ENCODE measurements at regions not wholly inside any gene's neighbourhood (a gene's known extent, or its start where the extent isn't known, plus 50 kb on each side); places are given as distances from the start of the nearest gene placed in this dataset.

GRCh38 chr1:118264343-118264742 lies 79.3 kb upstream of the SPAG17 start:
- H3K27ac ChIP-seq, result no peak overlapping the region
- intact Hi-C loops (cut with DNase I), result no loop called here
- TF ChIP-seq POLR2A (IDR thresholded peaks at IDR 0.05), result no peak
- TF ChIP-seq CTCF (IDR thresholded peaks at IDR 0.05), result peak in 1 of 6 experiments; percentile 18
- 68 to 69% methylated on average over 3 of the region's 3 CpGs for whole genome bisulfite sequencing, 2 donors
- H3K4me1 ChIP-seq, result no peaks in the 10 kb centered on the region
- no peaks in the 10 kb centered on the region for H3K36me3 ChIP-seq
- no peaks in the 10 kb centered on the region for H3K9me3 ChIP-seq
- H3K27me3 ChIP-seq, result no peaks in the 10 kb centered on the region
- no peak for DNase-seq
- H3K4me3 ChIP-seq, result no peak overlapping the region

GRCh38 chr1:118262865-118263264 lies 77.8 kb upstream of the SPAG17 start:
- TF ChIP-seq POLR2A (IDR thresholded peaks at IDR 0.05) (no peak), CTCF (IDR thresholded peaks at IDR 0.05) (no peak)

GRCh38 chr1:118258975-118259374 lies 73.9 kb upstream of the SPAG17 start:
- Histone ChIP-seq H3K27me3 (no peaks in the 10 kb centered on the region), H3K36me3 (no peaks in the 10 kb centered on the region), H3K27ac (no peak overlapping the region), H3K4me3 (no peak overlapping the region), H3K4me1 (no peaks in the 10 kb centered on the region), H3K9me3 (no peaks in the 10 kb centered on the region)
- DNase-seq, result no peak
- TF ChIP-seq CTCF (IDR thresholded peaks at IDR 0.05) (no peak), POLR2A (IDR thresholded peaks at IDR 0.05) (no peak)
- 72 to 79% methylated on average over 8 of the region's 8 CpGs for WGBS, 2 donors
- intact Hi-C loops (cut with DNase I), result no loop called here

More at GRCh38 chr1:118262865-118263264, 77.8 kb upstream of the SPAG17 start:
- no peaks in the 10 kb centered on the region for H3K9me3 ChIP-seq
- 63 to 80% methylated on average over 1 of the region's 2 CpGs for WGBS, 2 donors
- H3K36me3 ChIP-seq, result no peaks in the 10 kb centered on the region
- no peak overlapping the region for H3K4me3 ChIP-seq
- intact Hi-C loops (cut with DNase I), result no loop called here
- no peaks in the 10 kb centered on the region for H3K4me1 ChIP-seq
- H3K27me3 ChIP-seq, result no peaks in the 10 kb centered on the region
- DNase-seq, result no peak
- no peak overlapping the region for H3K27ac ChIP-seq

GRCh38 chr1:118257946-118258345 lies 72.9 kb upstream of the SPAG17 start:
- DNase-seq, result no peak
- Histone ChIP-seq H3K27me3 (no peaks in the 10 kb centered on the region), H3K27ac (no peak overlapping the region), H3K4me3 (no peak overlapping the region), H3K9me3 (no peaks in the 10 kb centered on the region), H3K36me3 (no peaks in the 10 kb centered on the region), H3K4me1 (no peaks in the 10 kb centered on the region)
- intact Hi-C loops (cut with DNase I), result no loop called here
- no peak for TF ChIP-seq CTCF (IDR thresholded peaks at IDR 0.05)
- TF ChIP-seq POLR2A (IDR thresholded peaks at IDR 0.05), result no peak

GRCh38 chr1:118254491-118255425 lies 69.7 kb upstream of the SPAG17 start:
- H3K4me3 ChIP-seq, result no peak overlapping the region
- H3K4me1 ChIP-seq, result no peaks in the 10 kb centered on the region
- no peaks in the 10 kb centered on the region for H3K27me3 ChIP-seq
- 87 to 89% methylated on average over 4 of the region's 4 CpGs for WGBS, 2 donors
- no peaks in the 10 kb centered on the region for H3K36me3 ChIP-seq
- intact Hi-C loops (cut with DNase I), result no loop called here
- DNase-seq, result no peak
- H3K27ac ChIP-seq, result no peak overlapping the region
- no peak for TF ChIP-seq POLR2A (IDR thresholded peaks at IDR 0.05)
- TF ChIP-seq CTCF (IDR thresholded peaks at IDR 0.05), result no peak
- H3K9me3 ChIP-seq, result no peaks in the 10 kb centered on the region

Measured in esophagus squamous epithelium (tissue), 5 donors.